Tibial nerve (tissue), 4 donors: ENCODE measurements at regions not wholly inside any gene's neighbourhood (a gene's known extent, or its start where the extent isn't known, plus 50 kb on each side); places are given as distances from the start of the nearest gene placed in this dataset.

ENCODE experiments used
- EP300 ChIP-seq, 2 donors: sonication (generic); formaldehyde crosslinking; IDR thresholded peaks; one replicate each; pipeline ENCODE4 v1.6.1; 2017; ENCODE audit warnings: antibody characterized with exemption in 2 of 2, mild to moderate bottlenecking in 1 of 2
- POLR2A ChIP-seq, 2 donors: fragments of 450-650 bp; IDR thresholded peaks; one replicate each; pipeline ENCODE4 v1.6.1; 2017; ENCODE audit warnings: antibody characterized with exemption in 2 of 2, mild to moderate bottlenecking in 2 of 2, moderate library complexity in 2 of 2
- TF ChIP-seq, protein P1 (sequence below), 5 experiments: fragments of 200-600 bp in 3 of 5; fragments of 450-650 bp in 2 of 5; sonication (generic) in 3 of 5; IDR thresholded peaks; one replicate each; pipeline ENCODE4 v1.5.1; 2016 to 2019; ENCODE audit warnings: antibody characterized with exemption in 5 of 5, mild to moderate bottlenecking in 3 of 5, moderate library complexity in 2 of 5

DNA sequence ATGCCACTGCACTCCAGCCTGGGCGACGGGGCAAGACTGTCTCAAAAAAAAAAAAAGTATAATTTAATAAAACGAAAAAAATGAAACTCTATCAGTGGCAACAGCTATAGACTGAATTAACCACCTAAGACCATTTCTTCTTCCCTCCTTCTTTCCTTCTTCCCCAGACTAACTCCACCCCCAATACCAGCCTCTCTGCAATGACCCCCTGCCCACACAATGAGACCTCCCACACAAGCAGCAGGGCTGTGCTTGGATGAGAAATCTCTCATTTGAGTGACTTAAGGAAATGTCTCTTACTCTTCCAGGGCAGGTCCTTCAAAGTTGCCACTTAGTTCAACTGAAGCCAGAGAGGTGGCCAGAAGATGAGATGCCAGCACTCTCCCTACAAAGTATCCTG lies 94.5 kb upstream of the SYT6 start:
- TF ChIP-seq, protein P1, sequence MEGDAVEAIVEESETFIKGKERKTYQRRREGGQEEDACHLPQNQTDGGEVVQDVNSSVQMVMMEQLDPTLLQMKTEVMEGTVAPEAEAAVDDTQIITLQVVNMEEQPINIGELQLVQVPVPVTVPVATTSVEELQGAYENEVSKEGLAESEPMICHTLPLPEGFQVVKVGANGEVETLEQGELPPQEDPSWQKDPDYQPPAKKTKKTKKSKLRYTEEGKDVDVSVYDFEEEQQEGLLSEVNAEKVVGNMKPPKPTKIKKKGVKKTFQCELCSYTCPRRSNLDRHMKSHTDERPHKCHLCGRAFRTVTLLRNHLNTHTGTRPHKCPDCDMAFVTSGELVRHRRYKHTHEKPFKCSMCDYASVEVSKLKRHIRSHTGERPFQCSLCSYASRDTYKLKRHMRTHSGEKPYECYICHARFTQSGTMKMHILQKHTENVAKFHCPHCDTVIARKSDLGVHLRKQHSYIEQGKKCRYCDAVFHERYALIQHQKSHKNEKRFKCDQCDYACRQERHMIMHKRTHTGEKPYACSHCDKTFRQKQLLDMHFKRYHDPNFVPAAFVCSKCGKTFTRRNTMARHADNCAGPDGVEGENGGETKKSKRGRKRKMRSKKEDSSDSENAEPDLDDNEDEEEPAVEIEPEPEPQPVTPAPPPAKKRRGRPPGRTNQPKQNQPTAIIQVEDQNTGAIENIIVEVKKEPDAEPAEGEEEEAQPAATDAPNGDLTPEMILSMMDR (IDR thresholded peaks at IDR 0.05): no peak
- no peak for TF ChIP-seq EP300 (IDR thresholded peaks at IDR 0.05)
- no peak for TF ChIP-seq POLR2A (IDR thresholded peaks at IDR 0.05)
